ENCODE measurements at regions not wholly inside any gene's neighbourhood (a gene's known extent, or its start where the extent isn't known, plus 50 kb on each side); places are given as distances from the start of the nearest gene placed in this dataset.

DNA sequence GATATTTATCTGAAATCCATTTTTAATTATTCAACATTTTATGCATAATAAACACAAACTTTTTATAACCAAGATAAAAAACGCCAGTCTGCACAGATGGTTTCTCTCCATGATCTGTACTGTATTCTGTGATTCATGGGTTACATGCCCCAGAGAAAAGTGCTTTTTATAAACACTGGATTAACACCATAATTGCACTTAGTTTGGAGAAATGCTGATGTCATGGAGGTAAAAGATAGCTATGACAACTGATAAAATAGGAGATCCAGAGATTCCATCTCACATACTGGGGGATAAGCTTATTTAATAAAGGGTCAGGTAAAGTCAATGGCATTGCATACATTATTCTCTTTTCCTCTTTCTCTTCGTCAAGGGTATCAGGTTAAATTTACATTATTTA lies 1460.4 kb upstream of the ALCAM start (continued):
- TF ChIP-seq, protein P1, sequence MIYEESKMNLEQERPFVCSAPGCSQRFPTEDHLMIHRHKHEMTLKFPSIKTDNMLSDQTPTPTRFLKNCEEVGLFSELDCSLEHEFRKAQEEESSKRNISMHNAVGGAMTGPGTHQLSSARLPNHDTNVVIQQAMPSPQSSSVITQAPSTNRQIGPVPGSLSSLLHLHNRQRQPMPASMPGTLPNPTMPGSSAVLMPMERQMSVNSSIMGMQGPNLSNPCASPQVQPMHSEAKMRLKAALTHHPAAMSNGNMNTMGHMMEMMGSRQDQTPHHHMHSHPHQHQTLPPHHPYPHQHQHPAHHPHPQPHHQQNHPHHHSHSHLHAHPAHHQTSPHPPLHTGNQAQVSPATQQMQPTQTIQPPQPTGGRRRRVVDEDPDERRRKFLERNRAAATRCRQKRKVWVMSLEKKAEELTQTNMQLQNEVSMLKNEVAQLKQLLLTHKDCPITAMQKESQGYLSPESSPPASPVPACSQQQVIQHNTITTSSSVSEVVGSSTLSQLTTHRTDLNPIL (CRISPR knock-in tag; IDR thresholded peaks at IDR 0.05; ENCODE audit: low read depth), result peak; percentile 80; the same call in 1 of the 2 replicates
- TF ChIP-seq SNAI2 (CRISPR knock-in tag; IDR thresholded peaks at IDR 0.05) (peak; percentile 61; the same call in 1 of the 2 replicates), TCF4 (CRISPR knock-in tag; IDR thresholded peaks at IDR 0.05; ENCODE audit: borderline replicate concordance) (peak; percentile 75)

DNA sequence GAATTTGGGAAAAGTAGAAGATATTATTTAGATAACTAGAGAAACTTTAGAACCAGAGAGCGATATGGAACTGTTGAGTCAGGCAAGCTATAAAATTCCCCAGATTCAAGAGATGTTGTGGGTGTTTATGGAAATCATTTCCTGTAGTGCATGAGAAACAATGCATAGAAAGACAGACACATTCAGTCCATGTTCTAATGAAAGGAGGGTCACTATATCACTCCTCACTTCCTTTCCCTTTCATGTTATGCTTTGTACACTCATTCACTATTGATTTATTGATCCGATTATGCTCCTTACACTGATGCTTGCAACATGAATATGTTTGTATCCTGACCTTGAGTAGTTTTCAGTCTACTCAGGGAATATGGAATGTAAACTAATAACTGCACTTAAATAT lies 1459.9 kb upstream of the ALCAM start:
- ATAC-seq, result no peak
- TF ChIP-seq ARNTL (CRISPR knock-in tag; IDR thresholded peaks at IDR 0.05; ENCODE audit: borderline replicate concordance, low read depth) (no peak), SNAI2 (CRISPR knock-in tag; IDR thresholded peaks at IDR 0.05) (no peak), ZNF8 (CRISPR knock-in tag; IDR thresholded peaks at IDR 0.05) (no peak), PPARA (CRISPR knock-in tag; IDR thresholded peaks at IDR 0.05; ENCODE audit: borderline replicate concordance) (no peak), ESRRG (CRISPR knock-in tag; IDR thresholded peaks at IDR 0.05) (no peak), TOX (CRISPR knock-in tag; IDR thresholded peaks at IDR 0.05; ENCODE audit: borderline replicate concordance) (no peak), GLIS3 (CRISPR knock-in tag; IDR thresholded peaks at IDR 0.05) (no peak), ZFP30 (CRISPR knock-in tag; IDR thresholded peaks at IDR 0.05) (no peak), ZNF70 (CRISPR knock-in tag; IDR thresholded peaks at IDR 0.05) (no peak), ZFP3 (CRISPR knock-in tag; IDR thresholded peaks at IDR 0.05) (no peak), ZC3H10 (CRISPR knock-in tag; IDR thresholded peaks at IDR 0.05) (no peak)
- TF ChIP-seq, protein P2, sequence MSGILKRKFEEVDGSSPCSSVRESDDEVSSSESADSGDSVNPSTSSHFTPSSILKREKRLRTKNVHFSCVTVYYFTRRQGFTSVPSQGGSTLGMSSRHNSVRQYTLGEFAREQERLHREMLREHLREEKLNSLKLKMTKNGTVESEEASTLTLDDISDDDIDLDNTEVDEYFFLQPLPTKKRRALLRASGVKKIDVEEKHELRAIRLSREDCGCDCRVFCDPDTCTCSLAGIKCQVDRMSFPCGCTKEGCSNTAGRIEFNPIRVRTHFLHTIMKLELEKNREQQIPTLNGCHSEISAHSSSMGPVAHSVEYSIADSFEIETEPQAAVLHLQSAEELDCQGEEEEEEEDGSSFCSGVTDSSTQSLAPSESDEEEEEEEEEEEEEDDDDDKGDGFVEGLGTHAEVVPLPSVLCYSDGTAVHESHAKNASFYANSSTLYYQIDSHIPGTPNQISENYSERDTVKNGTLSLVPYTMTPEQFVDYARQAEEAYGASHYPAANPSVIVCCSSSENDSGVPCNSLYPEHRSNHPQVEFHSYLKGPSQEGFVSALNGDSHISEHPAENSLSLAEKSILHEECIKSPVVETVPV (CRISPR knock-in tag; IDR thresholded peaks at IDR 0.05), result no peak
- TF ChIP-seq, protein P1 (CRISPR knock-in tag; IDR thresholded peaks at IDR 0.05; ENCODE audit: low read depth), result no peak
- TF ChIP-seq, protein P3, sequence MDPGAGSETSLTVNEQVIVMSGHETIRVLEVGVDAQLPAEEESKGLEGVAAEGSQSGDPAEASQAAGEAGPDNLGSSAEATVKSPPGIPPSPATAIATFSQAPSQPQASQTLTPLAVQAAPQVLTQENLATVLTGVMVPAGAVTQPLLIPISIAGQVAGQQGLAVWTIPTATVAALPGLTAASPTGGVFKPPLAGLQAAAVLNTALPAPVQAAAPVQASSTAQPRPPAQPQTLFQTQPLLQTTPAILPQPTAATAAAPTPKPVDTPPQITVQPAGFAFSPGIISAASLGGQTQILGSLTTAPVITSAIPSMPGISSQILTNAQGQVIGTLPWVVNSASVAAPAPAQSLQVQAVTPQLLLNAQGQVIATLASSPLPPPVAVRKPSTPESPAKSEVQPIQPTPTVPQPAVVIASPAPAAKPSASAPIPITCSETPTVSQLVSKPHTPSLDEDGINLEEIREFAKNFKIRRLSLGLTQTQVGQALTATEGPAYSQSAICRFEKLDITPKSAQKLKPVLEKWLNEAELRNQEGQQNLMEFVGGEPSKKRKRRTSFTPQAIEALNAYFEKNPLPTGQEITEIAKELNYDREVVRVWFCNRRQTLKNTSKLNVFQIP (CRISPR knock-in tag; IDR thresholded peaks at IDR 0.05; ENCODE audit: borderline replicate concordance, low read depth), result no peak
- TF ChIP-seq, protein P4, sequence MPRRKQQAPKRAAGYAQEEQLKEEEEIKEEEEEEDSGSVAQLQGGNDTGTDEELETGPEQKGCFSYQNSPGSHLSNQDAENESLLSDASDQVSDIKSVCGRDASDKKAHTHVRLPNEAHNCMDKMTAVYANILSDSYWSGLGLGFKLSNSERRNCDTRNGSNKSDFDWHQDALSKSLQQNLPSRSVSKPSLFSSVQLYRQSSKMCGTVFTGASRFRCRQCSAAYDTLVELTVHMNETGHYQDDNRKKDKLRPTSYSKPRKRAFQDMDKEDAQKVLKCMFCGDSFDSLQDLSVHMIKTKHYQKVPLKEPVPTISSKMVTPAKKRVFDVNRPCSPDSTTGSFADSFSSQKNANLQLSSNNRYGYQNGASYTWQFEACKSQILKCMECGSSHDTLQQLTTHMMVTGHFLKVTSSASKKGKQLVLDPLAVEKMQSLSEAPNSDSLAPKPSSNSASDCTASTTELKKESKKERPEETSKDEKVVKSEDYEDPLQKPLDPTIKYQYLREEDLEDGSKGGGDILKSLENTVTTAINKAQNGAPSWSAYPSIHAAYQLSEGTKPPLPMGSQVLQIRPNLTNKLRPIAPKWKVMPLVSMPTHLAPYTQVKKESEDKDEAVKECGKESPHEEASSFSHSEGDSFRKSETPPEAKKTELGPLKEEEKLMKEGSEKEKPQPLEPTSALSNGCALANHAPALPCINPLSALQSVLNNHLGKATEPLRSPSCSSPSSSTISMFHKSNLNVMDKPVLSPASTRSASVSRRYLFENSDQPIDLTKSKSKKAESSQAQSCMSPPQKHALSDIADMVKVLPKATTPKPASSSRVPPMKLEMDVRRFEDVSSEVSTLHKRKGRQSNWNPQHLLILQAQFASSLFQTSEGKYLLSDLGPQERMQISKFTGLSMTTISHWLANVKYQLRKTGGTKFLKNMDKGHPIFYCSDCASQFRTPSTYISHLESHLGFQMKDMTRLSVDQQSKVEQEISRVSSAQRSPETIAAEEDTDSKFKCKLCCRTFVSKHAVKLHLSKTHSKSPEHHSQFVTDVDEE (CRISPR knock-in tag; IDR thresholded peaks at IDR 0.05), result no peak

DNA sequence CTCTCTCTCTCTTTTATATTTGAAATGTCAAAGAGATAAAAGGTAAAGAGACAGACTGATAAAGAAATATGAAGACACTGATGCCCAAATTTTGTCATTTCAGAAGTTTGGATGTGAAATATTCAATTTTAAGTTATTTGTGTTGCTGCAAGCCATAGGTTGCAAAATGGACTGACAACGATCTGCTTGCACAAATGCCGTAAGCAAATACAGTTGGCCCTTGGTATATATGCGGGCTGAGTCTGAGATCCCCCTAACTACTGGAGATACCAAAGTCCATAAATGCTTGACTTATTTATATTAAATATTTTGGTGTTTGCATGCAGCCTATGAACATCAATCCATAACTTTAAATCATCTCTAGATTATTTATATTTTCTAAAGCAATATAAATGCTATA lies 1459.1 kb upstream of the ALCAM start:
- no peak for ATAC-seq
- TF ChIP-seq SNAI2 (CRISPR knock-in tag; IDR thresholded peaks at IDR 0.05), result no peak
- TF ChIP-seq, protein P4 (CRISPR knock-in tag; IDR thresholded peaks at IDR 0.05), result no peak
- no peak for TF ChIP-seq RARB (CRISPR knock-in tag; IDR thresholded peaks at IDR 0.05)
- no peak for TF ChIP-seq ZNF565 (CRISPR knock-in tag; conservative IDR thresholded peaks at IDR 0.05; ENCODE audit: low read depth)
- no peak for TF ChIP-seq ZNF70 (CRISPR knock-in tag; IDR thresholded peaks at IDR 0.05)
- no peak for TF ChIP-seq CSDC2 (CRISPR knock-in tag; IDR thresholded peaks at IDR 0.05)
- TF ChIP-seq, protein P3 (CRISPR knock-in tag; IDR thresholded peaks at IDR 0.05; ENCODE audit: borderline replicate concordance, low read depth), result no peak
- TF ChIP-seq TOX (CRISPR knock-in tag; IDR thresholded peaks at IDR 0.05; ENCODE audit: borderline replicate concordance), result no peak
- no peak for TF ChIP-seq ZC3H10 (CRISPR knock-in tag; IDR thresholded peaks at IDR 0.05)
- no peak for TF ChIP-seq PPARA (CRISPR knock-in tag; IDR thresholded peaks at IDR 0.05; ENCODE audit: borderline replicate concordance)
- TF ChIP-seq, protein P2 (CRISPR knock-in tag; IDR thresholded peaks at IDR 0.05), result no peak
- no peak for TF ChIP-seq GLIS3 (CRISPR knock-in tag; IDR thresholded peaks at IDR 0.05)
- no peak for TF ChIP-seq BACH2 (CRISPR knock-in tag; IDR thresholded peaks at IDR 0.05; ENCODE audit: borderline replicate concordance)
- no peak for TF ChIP-seq TCF4 (CRISPR knock-in tag; IDR thresholded peaks at IDR 0.05; ENCODE audit: borderline replicate concordance)
- no peak for TF ChIP-seq OSR1 (CRISPR knock-in tag; IDR thresholded peaks at IDR 0.05)
- no peak for TF ChIP-seq ZNF8 (CRISPR knock-in tag; IDR thresholded peaks at IDR 0.05)
